ENCODE measurements at regions not wholly inside any gene's neighbourhood (a gene's known extent, or its start where the extent isn't known, plus 50 kb on each side); places are given as distances from the start of the nearest gene placed in this dataset.
A peak's percentile ranks its signal among the peaks of the same experiment; 100 is the strongest.
"Not testable (repeated sequence)": the region's sequence is repeated elsewhere in the genome, so short reads cannot be mapped to it uniquely, and the experiment has no call there.

DNA sequence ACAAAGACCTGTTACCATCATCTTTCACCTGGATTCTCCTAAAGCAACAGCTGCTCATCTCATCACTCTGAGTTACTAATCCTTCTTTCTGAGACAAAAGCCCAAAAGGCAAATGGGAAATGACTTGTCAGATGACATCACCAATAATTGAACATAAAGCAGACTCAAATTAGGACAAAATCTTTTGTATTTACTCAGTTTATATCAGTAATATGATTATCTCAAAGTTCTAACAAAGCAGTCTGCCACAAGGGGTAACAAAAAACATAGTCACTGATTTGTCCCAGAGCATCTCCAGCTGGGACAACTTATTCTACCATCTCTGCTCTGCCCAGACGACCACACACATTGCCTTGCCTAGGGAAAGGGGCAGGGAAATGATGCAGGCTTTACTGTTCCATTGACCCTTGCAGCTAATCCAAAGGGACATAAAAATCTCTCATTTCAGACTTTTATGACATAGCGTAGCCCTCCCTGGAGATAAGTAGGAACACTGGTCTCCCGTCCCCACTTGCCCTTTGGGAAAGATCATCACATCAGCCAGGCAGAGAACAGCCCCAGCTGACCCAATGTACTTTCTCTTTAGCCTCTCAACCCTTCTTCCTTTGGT, 249.5 kb upstream of the PTGER4 start:
- Histone ChIP-seq H3K27me3 (replicated peaks in 2 of 5; ENCODE audit: control insufficient read depth in 4 of 5, insufficient read depth in 5 of 5, low read length in 4 of 5) (no peaks in the 10 kb centered on the region), H3K36me3 (ENCODE audit: control insufficient read depth in 4 of 4, insufficient read depth in 4 of 4, low read length in 3 of 4) (no peaks in the 10 kb centered on the region), H3K4me3 (ENCODE audit: control insufficient read depth in 1 of 7, extremely low read depth in 1 of 7, insufficient read depth in 4 of 7, low read depth in 2 of 7, low read length in 6 of 7) (no peak overlapping the region), H3K4me1 (ENCODE audit: control extremely low read depth in 1 of 4, control insufficient read depth in 4 of 4, insufficient read depth in 4 of 4, low read length in 3 of 4) (peaks cover 8 to 21% (median 9%) of the 10 kb centered on the region in 4 experiments), H3K9me3 (ENCODE audit: control extremely low read depth in 1 of 5, control insufficient read depth in 4 of 5, insufficient read depth in 2 of 5, low read depth in 1 of 5, low read length in 4 of 5) (peaks cover 0 to 4% (median 0%) of the 10 kb centered on the region in 5 experiments), H3K27ac (ENCODE audit: insufficient read depth in 1 of 2, low read depth in 1 of 2, low read length in 2 of 2, poor library complexity in 1 of 2, severe bottlenecking in 2 of 2) (no peak overlapping the region)
- POLR2A ChIA-PET, result no interaction called here
- CTCF ChIA-PET, result interaction anchor here (0.9 kb wide), 1 partner anchor 165 kb away, joined by 3 read pairs; no protein-coding TSS in a partner anchor
- 88% methylated on average over 3 of the region's 3 CpGs for WGBS (ENCODE audit: insufficient coverage)
- DNase-seq, result no peak

- CTCF ChIA-PET, result interaction anchor here (0.9 kb wide), 1 partner anchor 166 kb away, joined by 3 read pairs; no protein-coding TSS in a partner anchor
- Histone ChIP-seq H3K4me1 (ENCODE audit: control extremely low read depth in 1 of 4, control insufficient read depth in 4 of 4, insufficient read depth in 4 of 4, low read length in 3 of 4) (peaks cover 8 to 18% (median 9%) of the 10 kb centered on the region in 4 experiments), H3K9me3 (ENCODE audit: control extremely low read depth in 1 of 5, control insufficient read depth in 4 of 5, insufficient read depth in 2 of 5, low read depth in 1 of 5, low read length in 4 of 5) (peaks cover 0 to 4% (median 0%) of the 10 kb centered on the region in 5 experiments), H3K27ac (ENCODE audit: insufficient read depth in 1 of 2, low read depth in 1 of 2, low read length in 2 of 2, poor library complexity in 1 of 2, severe bottlenecking in 2 of 2) (no peak overlapping the region), H3K4me3 (ENCODE audit: control insufficient read depth in 1 of 7, extremely low read depth in 1 of 7, insufficient read depth in 4 of 7, low read depth in 2 of 7, low read length in 6 of 7) (no peak overlapping the region), H3K36me3 (ENCODE audit: control insufficient read depth in 4 of 4, insufficient read depth in 4 of 4, low read length in 3 of 4) (no peaks in the 10 kb centered on the region), H3K27me3 (replicated peaks in 2 of 5; ENCODE audit: control insufficient read depth in 4 of 5, insufficient read depth in 5 of 5, low read length in 4 of 5) (no peaks in the 10 kb centered on the region)
- 30% methylated on average over 2 of the region's 2 CpGs for WGBS (ENCODE audit: insufficient coverage)
- POLR2A ChIA-PET, result no interaction called here
- peak in 2 of 3 donors; percentile 72 to 85 for DNase-seq
Measured at GRCh38 chr5:40429258-40430100, 250.2 kb upstream of the PTGER4 start.

DNA sequence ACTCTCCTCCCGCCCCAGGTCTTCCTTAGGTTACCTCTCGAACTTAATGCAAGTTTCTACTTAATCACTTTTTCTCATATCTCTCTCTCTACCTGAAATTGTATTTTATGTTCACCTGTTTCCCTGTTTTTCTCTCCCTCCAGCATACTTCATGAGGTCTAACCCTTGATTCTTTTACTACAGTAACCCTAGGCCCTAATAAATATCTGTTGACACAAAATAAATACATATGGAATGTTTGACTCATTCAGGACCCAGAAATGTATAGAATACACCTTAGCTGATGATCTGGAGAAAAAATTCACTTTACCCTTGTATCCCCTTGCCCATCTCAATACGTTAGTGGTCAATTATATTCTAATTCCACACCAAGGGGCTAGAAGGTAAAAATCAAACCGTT, 250.9 kb upstream of the PTGER4 start:
- WGBS (ENCODE audit: insufficient coverage), result 94% methylated on average over 4 of the region's 4 CpGs
- peaks cover 8 to 18% (median 9%) of the 10 kb centered on the region in 4 experiments for H3K4me1 ChIP-seq (ENCODE audit: control extremely low read depth in 1 of 4, control insufficient read depth in 4 of 4, insufficient read depth in 4 of 4, low read length in 3 of 4)
- peaks cover 0 to 4% (median 0%) of the 10 kb centered on the region in 5 experiments for H3K9me3 ChIP-seq (ENCODE audit: control extremely low read depth in 1 of 5, control insufficient read depth in 4 of 5, insufficient read depth in 2 of 5, low read depth in 1 of 5, low read length in 4 of 5)
- POLR2A ChIA-PET, result no interaction called here
- H3K27ac ChIP-seq (ENCODE audit: insufficient read depth in 1 of 2, low read depth in 1 of 2, low read length in 2 of 2, poor library complexity in 1 of 2, severe bottlenecking in 2 of 2), result no peak overlapping the region
- no peaks in the 10 kb centered on the region for H3K36me3 ChIP-seq (ENCODE audit: control insufficient read depth in 4 of 4, insufficient read depth in 4 of 4, low read length in 3 of 4)
- DNase-seq, result no peak
- H3K27me3 ChIP-seq (replicated peaks in 2 of 5; ENCODE audit: control insufficient read depth in 4 of 5, insufficient read depth in 5 of 5, low read length in 4 of 5), result no peaks in the 10 kb centered on the region
- CTCF ChIA-PET, result interaction anchor here (1.1 to 2.3 kb wide), 2 partner anchors 8 to 10 kb away, joined by 5 to 13 read pairs; no protein-coding TSS in a partner anchor
- H3K4me3 ChIP-seq (ENCODE audit: control insufficient read depth in 1 of 7, extremely low read depth in 1 of 7, insufficient read depth in 4 of 7, low read depth in 2 of 7, low read length in 6 of 7), result no peak overlapping the region

GRCh38 chr5:40428126-40428525, 251.6 kb upstream of the PTGER4 start:
- WGBS (ENCODE audit: insufficient coverage), result 80% methylated on average over 1 of the region's 1 CpG
- Histone ChIP-seq H3K27me3 (replicated peaks in 2 of 5; ENCODE audit: control insufficient read depth in 4 of 5, insufficient read depth in 5 of 5, low read length in 4 of 5) (no peaks in the 10 kb centered on the region), H3K4me1 (ENCODE audit: control extremely low read depth in 1 of 4, control insufficient read depth in 4 of 4, insufficient read depth in 4 of 4, low read length in 3 of 4) (peaks cover 8 to 17% (median 9%) of the 10 kb centered on the region in 4 experiments), H3K36me3 (ENCODE audit: control insufficient read depth in 4 of 4, insufficient read depth in 4 of 4, low read length in 3 of 4) (no peaks in the 10 kb centered on the region), H3K9me3 (ENCODE audit: control extremely low read depth in 1 of 5, control insufficient read depth in 4 of 5, insufficient read depth in 2 of 5, low read depth in 1 of 5, low read length in 4 of 5) (peaks cover 0 to 5% (median 1%) of the 10 kb centered on the region in 5 experiments), H3K4me3 (ENCODE audit: control insufficient read depth in 1 of 7, extremely low read depth in 1 of 7, insufficient read depth in 4 of 7, low read depth in 2 of 7, low read length in 6 of 7) (no peak overlapping the region), H3K27ac (ENCODE audit: insufficient read depth in 1 of 2, low read depth in 1 of 2, low read length in 2 of 2, poor library complexity in 1 of 2, severe bottlenecking in 2 of 2) (no peak overlapping the region)
- peak in 2 of 3 donors; percentile 42 to 55 for DNase-seq
- ChIA-PET CTCF (interaction anchor here (1.1 to 2.3 kb wide), 2 partner anchors 9 kb away, joined by 5 to 13 read pairs; no protein-coding TSS in a partner anchor), POLR2A (no interaction called here)

- H3K27ac ChIP-seq (ENCODE audit: insufficient read depth in 1 of 2, low read depth in 1 of 2, low read length in 2 of 2, poor library complexity in 1 of 2, severe bottlenecking in 2 of 2); H3K27me3 ChIP-seq (replicated peaks in 2 of 5; ENCODE audit: control insufficient read depth in 4 of 5, insufficient read depth in 5 of 5, low read length in 4 of 5); H3K9me3 ChIP-seq (ENCODE audit: control extremely low read depth in 1 of 5, control insufficient read depth in 4 of 5, insufficient read depth in 2 of 5, low read depth in 1 of 5, low read length in 4 of 5); POLR2A ChIA-PET; H3K4me3 ChIP-seq (ENCODE audit: control insufficient read depth in 1 of 7, extremely low read depth in 1 of 7, insufficient read depth in 4 of 7, low read depth in 2 of 7, low read length in 6 of 7); DNase-seq; H3K4me1 ChIP-seq (ENCODE audit: control extremely low read depth in 1 of 4, control insufficient read depth in 4 of 4, insufficient read depth in 4 of 4, low read length in 3 of 4); H3K36me3 ChIP-seq (ENCODE audit: control insufficient read depth in 4 of 4, insufficient read depth in 4 of 4, low read length in 3 of 4); CTCF ChIA-PET: not testable (repeated sequence)
- 98% methylated on average over 4 of the region's 8 CpGs for WGBS (ENCODE audit: insufficient coverage)
Measured at GRCh38 chr5:40417046-40417810, 262.5 kb upstream of the PTGER4 start.

DNA sequence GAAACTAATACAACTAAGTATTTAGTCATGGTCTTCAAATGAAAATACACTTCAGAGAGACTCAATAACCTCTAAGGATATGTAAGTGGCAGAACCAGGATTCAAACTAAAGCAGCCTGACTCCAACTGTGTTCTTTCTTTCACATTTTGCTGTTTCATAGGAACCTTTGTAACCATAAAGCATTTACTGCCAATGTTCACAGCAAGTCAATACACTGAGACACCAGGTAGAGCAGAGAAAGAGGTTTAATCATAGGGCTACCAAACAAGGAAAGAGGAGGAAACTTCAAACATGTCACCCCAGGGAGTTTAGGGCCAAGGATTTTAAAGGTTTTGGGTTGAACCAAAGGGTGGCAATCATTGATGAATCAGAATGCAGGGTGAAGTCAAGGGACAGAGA, 263.1 kb upstream of the PTGER4 start:
- H3K27me3 ChIP-seq (replicated peaks in 2 of 5; ENCODE audit: control insufficient read depth in 4 of 5, insufficient read depth in 5 of 5, low read length in 4 of 5), result no peaks in the 10 kb centered on the region
- ChIA-PET CTCF (no interaction called here), POLR2A (no interaction called here)
- H3K4me1 ChIP-seq (ENCODE audit: control extremely low read depth in 1 of 4, control insufficient read depth in 4 of 4, insufficient read depth in 4 of 4, low read length in 3 of 4), result no peaks in the 10 kb centered on the region
- H3K9me3 ChIP-seq (ENCODE audit: control extremely low read depth in 1 of 5, control insufficient read depth in 4 of 5, insufficient read depth in 2 of 5, low read depth in 1 of 5, low read length in 4 of 5), result peaks cover 0 to 4% (median 0%) of the 10 kb centered on the region in 5 experiments
- no peaks in the 10 kb centered on the region for H3K36me3 ChIP-seq (ENCODE audit: control insufficient read depth in 4 of 4, insufficient read depth in 4 of 4, low read length in 3 of 4)
- DNase-seq, result no peak
- no peak overlapping the region for H3K27ac ChIP-seq (ENCODE audit: insufficient read depth in 1 of 2, low read depth in 1 of 2, low read length in 2 of 2, poor library complexity in 1 of 2, severe bottlenecking in 2 of 2)
- no peak overlapping the region for H3K4me3 ChIP-seq (ENCODE audit: control insufficient read depth in 1 of 7, extremely low read depth in 1 of 7, insufficient read depth in 4 of 7, low read depth in 2 of 7, low read length in 6 of 7)

Measured in common myeloid progenitor, CD34-positive (primary cell).